Caki2 (cell line): ENCODE measurements at regions not wholly inside any gene's neighbourhood (a gene's known extent, or its start where the extent isn't known, plus 50 kb on each side); places are given as distances from the start of the nearest gene placed in this dataset.
"Not testable (repeated sequence)": the region's sequence is repeated elsewhere in the genome, so short reads cannot be mapped to it uniquely, and the experiment has no call there.

Experiments
- DNase-seq: peaks from one replicate; pipeline ENCODE4 v3.0.0-alpha.2; 2015; ENCODE audit warnings: low read depth
- in situ Hi-C: cut with HindIII; loops from 2 replicates; pipeline ENCODE4 v1.10.0; 2016; ENCODE audit warnings: low sequenced_read_pairs, low pct_unique_long_range_greater_than_20kb, mixed read lengths

- in situ Hi-C loops: no loop called here
- no peak for DNase-seq
Observed at GRCh38 chr10:113485736-113486135, 67.1 kb upstream of the HABP2 start.

GRCh38 chr10:113486531-113486930 lies 66.3 kb upstream of the HABP2 start:
- no peak for DNase-seq
- in situ Hi-C loops: no loop called here

- no peak for DNase-seq
- in situ Hi-C loops: no loop called here
Observed at GRCh38 chr10:113487154-113487553, 65.7 kb upstream of the HABP2 start.

- DNase-seq: no peak
- in situ Hi-C loops: no loop called here
Observed at GRCh38 chr10:113488186-113488585, 64.7 kb upstream of the HABP2 start.

GRCh38 chr10:113489522-113489921 lies 63.3 kb upstream of the HABP2 start:
- DNase-seq, in situ Hi-C loops: not testable (repeated sequence)

GRCh38 chr10:113491967-113492565 lies 60.8 kb upstream of the HABP2 start:
- DNase-seq: no peak
- in situ Hi-C loops: no loop called here

GRCh38 chr10:113493195-113493594 lies 59.7 kb upstream of the HABP2 start:
- no peak for DNase-seq
- in situ Hi-C loops: no loop called here

- no peak for DNase-seq
- in situ Hi-C loops: no loop called here
Observed at GRCh38 chr10:113493882-113494301, 59.0 kb upstream of the HABP2 start.

- no peak for DNase-seq
- in situ Hi-C loops: no loop called here
Observed at GRCh38 chr10:113494761-113495160, 58.1 kb upstream of the HABP2 start.

- DNase-seq: no peak
Observed at GRCh38 chr10:113495553-113495952, 57.3 kb upstream of the HABP2 start.

GRCh38 chr10:113496111-113497109 lies 56.4 kb upstream of the HABP2 start:
- in situ Hi-C loops: no loop called here
- no peak for DNase-seq

More at GRCh38 chr10:113495553-113495952, 57.3 kb upstream of the HABP2 start:
- in situ Hi-C loops: no loop called here

- DNase-seq: no peak
- in situ Hi-C loops: no loop called here
Observed at GRCh38 chr10:113497198-113497597, 55.7 kb upstream of the HABP2 start.

GRCh38 chr10:113498997-113499396 lies 53.9 kb upstream of the HABP2 start:
- in situ Hi-C loops: no loop called here
- no peak for DNase-seq

- in situ Hi-C loops: no loop called here
- no peak for DNase-seq
Observed at GRCh38 chr10:113499806-113500205, 53.0 kb upstream of the HABP2 start.

- in situ Hi-C loops, DNase-seq: not testable (repeated sequence)
Observed at GRCh38 chr10:113501031-113501430, 51.8 kb upstream of the HABP2 start.
